Hepatocyte (in vitro differentiated cells): ENCODE measurements at regions not wholly inside any gene's neighbourhood (a gene's known extent, or its start where the extent isn't known, plus 50 kb on each side); places are given as distances from the start of the nearest gene placed in this dataset.

Experiments
- DNase-seq: peaks from one replicate; pipeline ENCODE4 v3.0.0-alpha.2; 2016; ENCODE audit warnings: low spot score
- H2AFZ ChIP-seq: fragments of 200-600 bp; sonication (generic); 2 replicates; pipeline ENCODE4 v1.6.0; 2016; ENCODE audit warnings: antibody characterized with exemption, mild to moderate bottlenecking
- H3K27ac ChIP-seq: fragments of 200-600 bp; sonication (generic); 2 replicates; pipeline ENCODE4 v1.5.1; 2016; ENCODE audit warnings: mild to moderate bottlenecking
- H3K27me3 ChIP-seq: fragments of 200-600 bp; sonication (generic); 2 replicates; pipeline ENCODE4 v1.6.1; 2016
- H3K36me3 ChIP-seq: fragments of 200-600 bp; sonication (generic); replicated peaks from 2 replicates; pipeline ENCODE4 v1.5.1; 2016; ENCODE audit warnings: low read depth; ENCODE audit not compliant: insufficient read depth
- H3K4me1 ChIP-seq: fragments of 200-600 bp; sonication (generic); 2 replicates; pipeline ENCODE4 v1.5.1; 2016; ENCODE audit warnings: mild to moderate bottlenecking, moderate library complexity; ENCODE audit not compliant: insufficient read depth
- H3K4me2 ChIP-seq: fragments of 200-600 bp; sonication (generic); 2 replicates; pipeline ENCODE4 v1.6.0; 2016
- H3K4me3 ChIP-seq: fragments of 200-600 bp; sonication (generic); 2 replicates; pipeline ENCODE4 v1.5.1; 2016; ENCODE audit warnings: mild to moderate bottlenecking
- H3K79me2 ChIP-seq: fragments of 200-600 bp; sonication (generic); 2 replicates; pipeline ENCODE4 v1.6.0; 2017; ENCODE audit warnings: mild to moderate bottlenecking
- H3K9me2 ChIP-seq: fragments of 200-600 bp; sonication (generic); replicated peaks from 2 replicates; pipeline ENCODE4 v1.6.0; 2017; ENCODE audit warnings: mild to moderate bottlenecking; ENCODE audit not compliant: insufficient read depth
- H3K9me3 ChIP-seq: fragments of 200-600 bp; sonication (generic); 2 replicates; pipeline ENCODE4 v1.5.1; 2016; ENCODE audit warnings: low read depth, mild to moderate bottlenecking
- H4K20me1 ChIP-seq: fragments of 200-600 bp; sonication (generic); 2 replicates; pipeline ENCODE4 v1.6.0; 2016; ENCODE audit warnings: mild to moderate bottlenecking; ENCODE audit not compliant: insufficient read depth, poor library complexity, severe bottlenecking
- CTCF ChIP-seq: fragments of 200-600 bp; sonication (generic); IDR thresholded peaks from 2 replicates; pipeline ENCODE4 v1.5.1; 2016; ENCODE audit warnings: antibody characterized with exemption, mild to moderate bottlenecking; ENCODE audit not compliant: poor library complexity
- EZH2 ChIP-seq: fragments of 200-600 bp; sonication (generic); IDR thresholded peaks from 2 replicates; pipeline ENCODE4 v1.6.1; 2016; ENCODE audit warnings: antibody characterized with exemption, mild to moderate bottlenecking, borderline replicate concordance
- EZH2phosphoT487 ChIP-seq: fragments of 200-600 bp; sonication (generic); IDR thresholded peaks from one replicate; pipeline ENCODE4 v1.6.1; 2018; ENCODE audit warnings: antibody characterized with exemption, mild to moderate bottlenecking, low read depth, moderate library complexity; ENCODE audit not compliant: unreplicated experiment, severe bottlenecking
- WGBS: methylation state at CpG from one replicate; pipeline ENCODE4 v1.1.6; 2016; ENCODE audit warnings: low lambda C conversion rate; ENCODE audit errors: missing lambda C conversion rate; 5-methylcytosine and 5-hydroxymethylcytosine counted together

- Histone ChIP-seq H3K4me2 (no peak overlapping the region), H3K4me3 (no peak overlapping the region), H2AFZ (no peak overlapping the region), H4K20me1 (no peaks in the 10 kb centered on the region), H3K4me1 (no peaks in the 10 kb centered on the region), H3K79me2 (no peaks in the 10 kb centered on the region), H3K27ac (no peak overlapping the region), H3K27me3 (no peaks in the 10 kb centered on the region), H3K36me3 (no peaks in the 10 kb centered on the region), H3K9me2 (no peaks in the 10 kb centered on the region), H3K9me3 (no peaks in the 10 kb centered on the region)
- no peak for DNase-seq
- TF ChIP-seq EZH2phosphoT487 (no peak), CTCF (no peak), EZH2 (no peak)
Observed at GRCh38 chr15:46326173-46326572, 691.3 kb downstream of the SQOR start.

DNA sequence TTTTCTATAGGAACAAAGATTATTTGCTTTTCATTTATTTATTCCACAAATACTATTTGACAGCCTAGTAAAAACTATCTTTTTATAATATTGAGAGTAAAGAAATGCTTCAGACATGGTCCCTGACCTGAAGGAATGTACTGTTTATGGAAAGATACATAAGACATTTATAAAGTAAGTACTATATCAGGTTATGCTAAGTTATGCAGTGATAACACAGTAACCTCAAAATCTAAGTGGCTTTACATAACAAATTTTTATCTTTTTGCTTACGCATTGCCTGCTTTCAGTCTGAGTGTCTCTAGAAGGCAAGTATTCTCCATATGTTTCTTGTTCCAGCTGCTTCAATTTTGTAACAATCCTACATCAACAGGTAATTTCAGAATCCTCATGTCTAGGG is 694.0 kb downstream of the SQOR start:
- Histone ChIP-seq H3K4me3 (no peak overlapping the region), H3K79me2 (no peaks in the 10 kb centered on the region), H3K4me1 (no peaks in the 10 kb centered on the region), H3K9me3 (no peaks in the 10 kb centered on the region), H3K4me2 (no peak overlapping the region), H3K27me3 (no peaks in the 10 kb centered on the region), H3K36me3 (no peaks in the 10 kb centered on the region), H3K9me2 (no peaks in the 10 kb centered on the region), H2AFZ (no peak overlapping the region), H4K20me1 (no peaks in the 10 kb centered on the region), H3K27ac (no peak overlapping the region)
- TF ChIP-seq CTCF (no peak), EZH2phosphoT487 (no peak)
- 80% methylated on average over 1 of the region's 1 CpG for WGBS
- DNase-seq: no peak

DNA sequence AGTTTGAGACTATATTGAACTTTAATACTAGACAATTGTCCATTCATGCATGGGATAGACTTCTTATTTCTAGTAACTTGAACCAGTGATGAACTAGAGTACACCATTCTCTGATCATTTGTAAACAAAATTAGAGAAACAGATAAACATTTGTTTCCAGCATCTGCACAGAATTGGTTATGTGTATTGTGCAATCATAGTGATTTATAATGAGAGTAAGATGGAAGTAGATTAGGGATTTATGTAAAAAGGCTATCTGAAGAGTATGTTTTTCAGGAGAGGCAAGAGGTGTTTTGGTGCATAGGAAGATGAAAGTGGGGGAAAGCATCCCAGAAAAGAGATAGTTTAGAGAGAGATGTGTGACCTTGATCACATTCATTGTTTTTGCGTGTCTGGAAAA is 695.0 kb downstream of the SQOR start:
- H3K36me3 ChIP-seq: no peaks in the 10 kb centered on the region
- no peak overlapping the region for H3K27ac ChIP-seq
- no peak overlapping the region for H3K4me2 ChIP-seq
- H3K9me2 ChIP-seq: no peaks in the 10 kb centered on the region
- H3K9me3 ChIP-seq: no peaks in the 10 kb centered on the region
- no peaks in the 10 kb centered on the region for H3K79me2 ChIP-seq
- H3K27me3 ChIP-seq: no peaks in the 10 kb centered on the region
- no peaks in the 10 kb centered on the region for H4K20me1 ChIP-seq
- H3K4me1 ChIP-seq: no peaks in the 10 kb centered on the region
- no peak for TF ChIP-seq EZH2phosphoT487
- TF ChIP-seq EZH2: no peak
- TF ChIP-seq CTCF: no peak
- no peak overlapping the region for H2AFZ ChIP-seq
- H3K4me3 ChIP-seq: no peak overlapping the region
- no peak for DNase-seq
- WGBS: 94% methylated on average over 1 of the region's 1 CpG

- no peaks in the 10 kb centered on the region for H3K27me3 ChIP-seq
- no peak overlapping the region for H3K4me3 ChIP-seq
- no peak overlapping the region for H3K4me2 ChIP-seq
- DNase-seq: no peak
- TF ChIP-seq EZH2phosphoT487 (no peak), CTCF (no peak), EZH2 (no peak)
- H4K20me1 ChIP-seq: no peaks in the 10 kb centered on the region
- no peaks in the 10 kb centered on the region for H3K4me1 ChIP-seq
- H3K36me3 ChIP-seq: no peaks in the 10 kb centered on the region
- H3K79me2 ChIP-seq: no peaks in the 10 kb centered on the region
- no peak overlapping the region for H3K27ac ChIP-seq
- no peaks in the 10 kb centered on the region for H3K9me3 ChIP-seq
- H3K9me2 ChIP-seq: no peaks in the 10 kb centered on the region
- no peak overlapping the region for H2AFZ ChIP-seq
Observed at GRCh38 chr15:46331546-46331945, 696.7 kb downstream of the SQOR start.
